OCI-LY1 (cell line): ENCODE measurements at regions not wholly inside any gene's neighbourhood (a gene's known extent, or its start where the extent isn't known, plus 50 kb on each side); places are given as distances from the start of the nearest gene placed in this dataset.
A peak's percentile ranks its signal among the peaks of the same experiment; 100 is the strongest.

Source experiments
- H2AFZ ChIP-seq: fragments of 200-600 bp; sonication (generic), shearing (Covaris generic); 2 replicates; pipeline ENCODE4 v1.6.0; 2014; ENCODE audit warnings: antibody characterized with exemption, mild to moderate bottlenecking, low read length
- H3F3A ChIP-seq: fragments of 200-600 bp; sonication (generic), shearing (Covaris generic); 2 replicates; pipeline ENCODE4 v1.6.0; 2014; ENCODE audit warnings: mild to moderate bottlenecking, antibody characterized with exemption, low read length, moderate library complexity; ENCODE audit not compliant: insufficient read depth
- H3K27ac ChIP-seq: fragments of 200-600 bp; sonication (generic); 2 replicates; pipeline ENCODE4 v1.5.1; 2014; ENCODE audit warnings: low read length, mixed run types, mild to moderate bottlenecking, low read depth; ENCODE audit not compliant: poor library complexity, severe bottlenecking
- H3K27me3 ChIP-seq: fragments of 200-600 bp; sonication (generic); 2 replicates; pipeline ENCODE4 v1.6.0; 2014; ENCODE audit warnings: antibody characterized with exemption, mild to moderate bottlenecking, low read length, moderate library complexity; ENCODE audit not compliant: insufficient read depth
- H3K36me3 ChIP-seq: fragments of 200-600 bp; sonication (generic); 2 replicates; pipeline ENCODE4 v1.6.1; 2014; ENCODE audit warnings: mild to moderate bottlenecking, antibody characterized with exemption, low read length, moderate library complexity, mixed read lengths; ENCODE audit not compliant: insufficient read depth
- H3K4me1 ChIP-seq: fragments of 200-600 bp; sonication (generic); 2 replicates; pipeline ENCODE4 v1.5.1; 2014; ENCODE audit warnings: mild to moderate bottlenecking, low read length, moderate library complexity; ENCODE audit not compliant: insufficient read depth, severe bottlenecking
- H3K4me2 ChIP-seq: fragments of 200-600 bp; sonication (generic), shearing (Covaris generic); 2 replicates; pipeline ENCODE4 v1.6.1; 2014; ENCODE audit warnings: low read length
- H3K4me3 ChIP-seq: fragments of 200-600 bp; sonication (generic); 2 replicates; pipeline ENCODE4 v1.5.1; 2014; ENCODE audit warnings: low read length, low read depth, mild to moderate bottlenecking, mixed read lengths; ENCODE audit not compliant: poor library complexity, severe bottlenecking
- H3K79me2 ChIP-seq: fragments of 200-600 bp; shearing (Covaris generic); 2 replicates; pipeline ENCODE4 v1.6.1; 2016; ENCODE audit warnings: mixed run types, low read length, mixed read lengths; ENCODE audit not compliant: insufficient read depth
- H3K9ac ChIP-seq: fragments of 200-600 bp; sonication (generic), shearing (Covaris generic); 2 replicates; pipeline ENCODE4 v1.6.1; 2014; ENCODE audit warnings: mild to moderate bottlenecking, low read length, mixed read lengths
- H3K9me2 ChIP-seq: fragments of 200-600 bp; sonication (generic), shearing (Covaris generic); 2 replicates; pipeline ENCODE4 v1.6.1; 2014; ENCODE audit warnings: low read depth, mild to moderate bottlenecking, low read length, mixed read lengths
- H3K9me3 ChIP-seq: fragments of 200-600 bp; shearing (Covaris generic); 2 replicates; pipeline ENCODE4 v1.6.1; 2014; ENCODE audit warnings: low read length, mixed read lengths
- H4K20me1 ChIP-seq: fragments of 200-600 bp; sonication (generic), shearing (Covaris generic); 2 replicates; pipeline ENCODE4 v1.6.0; 2016; ENCODE audit warnings: mild to moderate bottlenecking, low read length; ENCODE audit not compliant: insufficient read depth
- EZH2 ChIP-seq: fragments of 200-600 bp; sonication (generic), shearing (Covaris generic); IDR thresholded peaks from 2 replicates; pipeline ENCODE4 v1.8.0; 2017; ENCODE audit warnings: borderline replicate concordance, mixed run types, mild to moderate bottlenecking, antibody characterized with exemption, low read length, moderate library complexity, mixed read lengths
- TF ChIP-seq, protein P1 (sequence below): fragments of 200-600 bp; sonication (generic), shearing (Covaris generic); IDR thresholded peaks from 2 replicates; pipeline ENCODE4 v1.5.1; 2017; ENCODE audit warnings: mild to moderate bottlenecking, antibody characterized with exemption, low read length, moderate library complexity, mixed read lengths

DNA sequence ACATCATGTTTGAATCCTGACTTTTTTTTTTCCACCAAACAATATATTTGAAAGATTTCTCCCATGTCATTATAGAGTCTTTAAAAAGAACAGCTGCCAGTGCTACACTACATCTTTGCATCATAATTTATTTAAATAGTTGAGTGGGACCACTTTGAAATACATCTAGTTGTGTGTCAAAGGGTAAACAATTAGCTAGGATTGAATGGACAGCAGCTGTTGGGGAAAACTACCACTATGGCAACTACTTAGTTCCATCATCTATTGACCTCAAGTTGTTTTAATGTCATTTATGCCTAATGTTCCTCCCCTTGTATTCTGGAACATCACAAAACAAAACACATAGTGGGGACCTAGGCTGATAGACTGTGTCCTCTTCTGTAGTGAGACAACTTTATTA is 985.1 kb downstream of the SORCS1 start:
- H4K20me1 ChIP-seq, result no peaks in the 10 kb centered on the region
- no peak overlapping the region for H3K4me3 ChIP-seq
- H3F3A ChIP-seq, result no peaks in the 10 kb centered on the region
- H3K27me3 ChIP-seq, result no peaks in the 10 kb centered on the region
- H3K9ac ChIP-seq, result no peak overlapping the region
- TF ChIP-seq, protein P1, sequence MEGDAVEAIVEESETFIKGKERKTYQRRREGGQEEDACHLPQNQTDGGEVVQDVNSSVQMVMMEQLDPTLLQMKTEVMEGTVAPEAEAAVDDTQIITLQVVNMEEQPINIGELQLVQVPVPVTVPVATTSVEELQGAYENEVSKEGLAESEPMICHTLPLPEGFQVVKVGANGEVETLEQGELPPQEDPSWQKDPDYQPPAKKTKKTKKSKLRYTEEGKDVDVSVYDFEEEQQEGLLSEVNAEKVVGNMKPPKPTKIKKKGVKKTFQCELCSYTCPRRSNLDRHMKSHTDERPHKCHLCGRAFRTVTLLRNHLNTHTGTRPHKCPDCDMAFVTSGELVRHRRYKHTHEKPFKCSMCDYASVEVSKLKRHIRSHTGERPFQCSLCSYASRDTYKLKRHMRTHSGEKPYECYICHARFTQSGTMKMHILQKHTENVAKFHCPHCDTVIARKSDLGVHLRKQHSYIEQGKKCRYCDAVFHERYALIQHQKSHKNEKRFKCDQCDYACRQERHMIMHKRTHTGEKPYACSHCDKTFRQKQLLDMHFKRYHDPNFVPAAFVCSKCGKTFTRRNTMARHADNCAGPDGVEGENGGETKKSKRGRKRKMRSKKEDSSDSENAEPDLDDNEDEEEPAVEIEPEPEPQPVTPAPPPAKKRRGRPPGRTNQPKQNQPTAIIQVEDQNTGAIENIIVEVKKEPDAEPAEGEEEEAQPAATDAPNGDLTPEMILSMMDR, result no peak
- no peak for TF ChIP-seq EZH2
- H3K27ac ChIP-seq, result no peak overlapping the region
- H3K9me2 ChIP-seq, result no peaks in the 10 kb centered on the region
- H3K9me3 ChIP-seq, result no peaks in the 10 kb centered on the region
- no peaks in the 10 kb centered on the region for H3K4me1 ChIP-seq
- H3K4me2 ChIP-seq, result no peak overlapping the region
- H3K36me3 ChIP-seq, result no peaks in the 10 kb centered on the region
- no peak overlapping the region for H2AFZ ChIP-seq
- H3K79me2 ChIP-seq, result no peaks in the 10 kb centered on the region

DNA sequence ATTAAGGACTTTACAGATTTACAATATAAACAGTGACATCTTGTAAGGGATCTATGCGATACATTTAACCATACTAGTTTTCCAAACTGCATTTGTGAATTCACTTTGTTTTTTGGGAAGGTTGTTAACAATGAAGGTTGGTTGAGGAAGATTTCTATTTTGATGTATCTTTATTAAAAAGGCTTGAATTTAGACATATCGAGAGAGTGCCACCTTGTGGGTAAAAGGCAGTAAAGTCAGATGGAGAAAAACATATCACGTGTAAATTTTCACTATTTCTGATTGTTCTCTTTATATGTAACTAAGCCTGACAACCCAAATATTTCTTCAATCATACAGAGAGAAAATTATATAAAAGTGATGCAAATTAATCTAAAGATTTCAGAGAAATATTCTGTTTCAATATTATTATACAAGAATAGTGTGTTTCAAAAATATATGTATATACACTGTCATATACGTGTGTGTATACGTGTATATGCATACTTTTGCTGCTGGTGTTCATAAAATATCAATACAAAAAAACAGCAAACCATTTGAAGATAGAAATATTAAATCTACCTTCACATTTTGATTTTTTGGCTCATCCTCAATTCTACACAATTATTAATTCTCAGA is 988.6 kb downstream of the SORCS1 start:
- Histone ChIP-seq H3K4me2 (no peak overlapping the region), H3F3A (no peaks in the 10 kb centered on the region), H3K36me3 (no peaks in the 10 kb centered on the region), H3K4me1 (no peaks in the 10 kb centered on the region), H3K27ac (no peak overlapping the region), H3K9me3 (no peaks in the 10 kb centered on the region), H3K79me2 (no peaks in the 10 kb centered on the region), H3K9ac (no peak overlapping the region), H3K9me2 (no peaks in the 10 kb centered on the region), H2AFZ (no peak overlapping the region), H3K27me3 (no peaks in the 10 kb centered on the region), H3K4me3 (no peak overlapping the region), H4K20me1 (no peaks in the 10 kb centered on the region)
- TF ChIP-seq EZH2, result no peak
- TF ChIP-seq, protein P1, result peak; percentile 63

DNA sequence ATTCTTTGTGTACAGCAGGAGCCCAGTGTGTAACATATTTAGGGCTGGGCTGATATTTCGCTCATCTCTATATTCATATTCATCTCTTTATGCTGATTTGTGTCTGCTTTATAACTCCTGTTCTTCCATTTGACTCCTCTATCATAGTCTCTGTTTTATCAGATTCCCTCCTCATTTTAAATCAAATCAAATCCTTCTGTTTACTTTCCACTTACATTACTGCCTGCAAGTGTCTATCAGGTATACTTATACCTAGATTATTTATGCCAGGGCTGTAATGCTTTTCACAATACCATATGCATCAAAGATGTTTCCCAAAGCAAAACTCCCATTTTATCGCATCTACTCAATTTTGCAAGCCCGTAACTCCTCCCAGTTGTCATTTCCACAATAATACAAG is 990.7 kb downstream of the SORCS1 start:
- Histone ChIP-seq H3K4me2 (no peak overlapping the region), H2AFZ (no peak overlapping the region), H3K9ac (no peak overlapping the region), H3K79me2 (no peaks in the 10 kb centered on the region), H3K4me3 (no peak overlapping the region), H3F3A (no peaks in the 10 kb centered on the region), H3K27ac (no peak overlapping the region), H3K9me2 (no peaks in the 10 kb centered on the region), H3K9me3 (no peaks in the 10 kb centered on the region), H3K36me3 (no peaks in the 10 kb centered on the region), H4K20me1 (no peaks in the 10 kb centered on the region), H3K4me1 (no peaks in the 10 kb centered on the region), H3K27me3 (no peaks in the 10 kb centered on the region)
- TF ChIP-seq EZH2, result no peak
- TF ChIP-seq, protein P1, result no peak
